Thoracic aorta (tissue), 2 donors: ENCODE measurements at regions not wholly inside any gene's neighbourhood (a gene's known extent, or its start where the extent isn't known, plus 50 kb on each side); places are given as distances from the start of the nearest gene placed in this dataset.

ENCODE experiments used
- ATAC-seq: fragments of 150-250 bp; one replicate; pipeline ENCODE4 v1.8.0; 2017; ENCODE audit warnings: low read depth; ENCODE audit not compliant: insufficient number of reproducible peaks, low FRiP score
- DNase-seq: peaks from one replicate; pipeline ENCODE4 v3.0.0-alpha.2; 2020; ENCODE audit warnings: low spot score
- H3K27ac ChIP-seq, 2 donors: fragments of 200-600 bp; sonication (generic); 1 replicate in 1 of 2; 2 replicates in 1 of 2; pipeline ENCODE4 v1.5.1; 2016; ENCODE audit warnings: mild to moderate bottlenecking in 2 of 2, moderate library complexity in 2 of 2
- H3K27me3 ChIP-seq: fragments of 200-600 bp; sonication (generic); replicated peaks from 2 replicates; pipeline ENCODE4 v1.6.0; 2016; ENCODE audit warnings: mild to moderate bottlenecking; ENCODE audit not compliant: insufficient read depth
- H3K36me3 ChIP-seq: fragments of 200-600 bp; sonication (generic); one replicate; pipeline ENCODE4 v1.5.1; 2016
- H3K4me1 ChIP-seq, 2 donors: fragments of 200-600 bp; sonication (generic); 1 replicate in 1 of 2; 2 replicates in 1 of 2; pipeline versions ENCODE4 v1.5.1 to v1.6.0; 2016; ENCODE audit warnings: low read depth in 2 of 2, mild to moderate bottlenecking in 1 of 2; ENCODE audit not compliant: control insufficient read depth in 1 of 2
- H3K4me3 ChIP-seq: fragments of 200-600 bp; sonication (generic); 2 replicates; pipeline ENCODE4 v1.5.1; 2016; ENCODE audit warnings: mild to moderate bottlenecking
- H3K9me3 ChIP-seq: fragments of 200-600 bp; sonication (generic); 2 replicates; pipeline ENCODE4 v1.5.1; 2016
- CTCF ChIP-seq: fragments of 200-600 bp; sonication (generic); IDR thresholded peaks from one replicate; pipeline ENCODE4 v1.5.1; 2019; ENCODE audit warnings: antibody characterized with exemption

GRCh38 chr16:73126525-73126853 lies 78.6 kb upstream of the ZFHX3 start:
- ATAC-seq (no peak), DNase-seq (no peak)
- no peaks in the 10 kb centered on the region for H3K27me3 ChIP-seq
- peaks cover 7 to 14% of the 10 kb centered on the region in 2 donors for H3K4me1 ChIP-seq
- H3K27ac ChIP-seq: no peak overlapping the region
- no peaks in the 10 kb centered on the region for H3K36me3 ChIP-seq
- no peak for TF ChIP-seq CTCF
- no peaks in the 10 kb centered on the region for H3K9me3 ChIP-seq
- H3K4me3 ChIP-seq: no peak overlapping the region

GRCh38 chr16:73125850-73126524 lies 78.1 kb upstream of the ZFHX3 start:
- H3K9me3 ChIP-seq: no peaks in the 10 kb centered on the region
- H3K36me3 ChIP-seq: no peaks in the 10 kb centered on the region
- no peak for DNase-seq
- H3K4me3 ChIP-seq: no peak overlapping the region
- peaks cover 7 to 14% of the 10 kb centered on the region in 2 donors for H3K4me1 ChIP-seq
- peak overlapping the region in 1 of 2 donors; percentile 18 for H3K27ac ChIP-seq
- no peak for ATAC-seq
- no peaks in the 10 kb centered on the region for H3K27me3 ChIP-seq
- TF ChIP-seq CTCF: no peak

- Histone ChIP-seq H3K27me3 (no peaks in the 10 kb centered on the region), H3K27ac (no peak overlapping the region), H3K9me3 (no peaks in the 10 kb centered on the region), H3K4me1 (peaks cover 7 to 14% of the 10 kb centered on the region in 2 donors), H3K4me3 (no peak overlapping the region), H3K36me3 (no peaks in the 10 kb centered on the region)
- DNase-seq (no peak), ATAC-seq (no peak)
- no peak for TF ChIP-seq CTCF
Measured at GRCh38 chr16:73124665-73125375, 76.9 kb upstream of the ZFHX3 start.

- Histone ChIP-seq H3K4me3 (no peak overlapping the region), H3K4me1 (peaks cover 7 to 14% of the 10 kb centered on the region in 2 donors), H3K36me3 (no peaks in the 10 kb centered on the region), H3K27ac (no peak overlapping the region), H3K27me3 (no peaks in the 10 kb centered on the region), H3K9me3 (no peaks in the 10 kb centered on the region)
- DNase-seq: no peak
- ATAC-seq: no peak
- no peak for TF ChIP-seq CTCF
Measured at GRCh38 chr16:73124097-73124652, 76.2 kb upstream of the ZFHX3 start.

GRCh38 chr16:73122604-73123391 lies 74.9 kb upstream of the ZFHX3 start:
- TF ChIP-seq CTCF: no peak
- H3K36me3 ChIP-seq: no peaks in the 10 kb centered on the region
- peak overlapping the region; percentile 52 for H3K4me3 ChIP-seq
- H3K9me3 ChIP-seq: no peaks in the 10 kb centered on the region
- ATAC-seq (no peak), DNase-seq (no peak)
- no peaks in the 10 kb centered on the region for H3K27me3 ChIP-seq
- H3K4me1 ChIP-seq: peaks cover 7 to 14% of the 10 kb centered on the region in 2 donors
- peak overlapping the region; percentile 56 to 71 for H3K27ac ChIP-seq
